LNCaP clone FGC (cell line): ENCODE measurements at regions not wholly inside any gene's neighbourhood (a gene's known extent, or its start where the extent isn't known, plus 50 kb on each side); places are given as distances from the start of the nearest gene placed in this dataset.
"Not testable (repeated sequence)": the region's sequence is repeated elsewhere in the genome, so short reads cannot be mapped to it uniquely, and the experiment has no call there.

Experiments used
- DNase-seq: peaks from one replicate; pipeline ENCODE4 v3.0.0-alpha.2; 2011; ENCODE audit warnings: low read depth
- H3K4me3 ChIP-seq: 2 replicates; pipeline ENCODE4 v1.5.1; 2011; ENCODE audit warnings: mild to moderate bottlenecking, low read depth, low read length, control low read depth
- CTCF ChIP-seq: IDR thresholded peaks from 2 replicates; pipeline ENCODE4 v1.5.1; 2012; ENCODE audit warnings: mild to moderate bottlenecking; ENCODE audit not compliant: control insufficient read depth, insufficient read depth; ENCODE audit errors: extremely low read depth

GRCh38 chr3:163721596-163721995 is 1356.7 kb downstream of the SI start:
- no peak for DNase-seq
- TF ChIP-seq CTCF = no peak

GRCh38 chr3:163717377-163717776 is 1360.9 kb downstream of the SI start:
- DNase-seq = no peak
- no peak overlapping the region for H3K4me3 ChIP-seq
- no peak for TF ChIP-seq CTCF

More at GRCh38 chr3:163721596-163721995, 1356.7 kb downstream of the SI start:
- H3K4me3 ChIP-seq = no peak overlapping the region

GRCh38 chr3:163708428-163708827 is 1369.9 kb downstream of the SI start:
- H3K4me3 ChIP-seq = no peak overlapping the region
- no peak for DNase-seq
- no peak for TF ChIP-seq CTCF

GRCh38 chr3:163707659-163708058 is 1370.6 kb downstream of the SI start:
- no peak for DNase-seq
- TF ChIP-seq CTCF = no peak
- H3K4me3 ChIP-seq = no peak overlapping the region

- not testable (repeated sequence) for H3K4me3 ChIP-seq
- peak; percentile 23 for DNase-seq
Measured at GRCh38 chr3:163698221-163698620, 1380.1 kb downstream of the SI start.

- TF ChIP-seq CTCF = no peak
- no peak overlapping the region for H3K4me3 ChIP-seq
- no peak for DNase-seq
Measured at GRCh38 chr3:163692494-163692893, 1385.8 kb downstream of the SI start.

GRCh38 chr3:163684651-163685050 is 1393.6 kb downstream of the SI start:
- no peak for DNase-seq
- no peak overlapping the region for H3K4me3 ChIP-seq
- no peak for TF ChIP-seq CTCF
